Activated CD4-positive, alpha-beta T cell treated with anti-CD3 and anti-CD28 coated beads, Interleukin-2, amount 50 U/mL, for 24 hours (primary cell): ENCODE measurements at regions not wholly inside any gene's neighbourhood (a gene's known extent, or its start where the extent isn't known, plus 50 kb on each side); places are given as distances from the start of the nearest gene placed in this dataset.

Experiments
- DNase-seq, 2 donors: peaks; one replicate each; pipeline ENCODE4 v3.0.0-alpha.2; 2020; ENCODE audit warnings: low read depth in 1 of 2, low spot score in 1 of 2

- DNase-seq: no peak
Measured at GRCh38 chr13:91072486-91072885, 275.0 kb upstream of the MIR17HG start.

GRCh38 chr13:91074091-91074490 is 273.4 kb upstream of the MIR17HG start:
- no peak for DNase-seq

- DNase-seq: no peak
Measured at GRCh38 chr13:91076830-91077229, 270.7 kb upstream of the MIR17HG start.

- DNase-seq: no peak
Measured at GRCh38 chr13:91078093-91078679, 269.3 kb upstream of the MIR17HG start.

- no peak for DNase-seq
Measured at GRCh38 chr13:91079176-91079575, 268.3 kb upstream of the MIR17HG start.

GRCh38 chr13:91085127-91085526 is 262.4 kb upstream of the MIR17HG start:
- no peak for DNase-seq

GRCh38 chr13:91086936-91087716 is 260.4 kb upstream of the MIR17HG start:
- no peak for DNase-seq

- DNase-seq: no peak
Measured at GRCh38 chr13:91097269-91097668, 250.2 kb upstream of the MIR17HG start.

GRCh38 chr13:91099877-91100276 is 247.6 kb upstream of the MIR17HG start:
- no peak for DNase-seq

- no peak for DNase-seq
Measured at GRCh38 chr13:91100944-91101343, 246.5 kb upstream of the MIR17HG start.

- DNase-seq: no peak
Measured at GRCh38 chr13:91101381-91101780, 246.1 kb upstream of the MIR17HG start.

GRCh38 chr13:91105270-91105669 is 242.2 kb upstream of the MIR17HG start:
- no peak for DNase-seq

- no peak for DNase-seq
Measured at GRCh38 chr13:91106565-91106964, 240.9 kb upstream of the MIR17HG start.

- DNase-seq: no peak
Measured at GRCh38 chr13:91108315-91108714, 239.2 kb upstream of the MIR17HG start.

- DNase-seq: no peak
Measured at GRCh38 chr13:91111476-91112200, 235.8 kb upstream of the MIR17HG start.

- no peak for DNase-seq
Measured at GRCh38 chr13:91112201-91112923, 235.1 kb upstream of the MIR17HG start.

- no peak for DNase-seq
Measured at GRCh38 chr13:91112924-91113277, 234.6 kb upstream of the MIR17HG start.

GRCh38 chr13:91115776-91116175 is 231.7 kb upstream of the MIR17HG start:
- no peak for DNase-seq

GRCh38 chr13:91117351-91117750 is 230.1 kb upstream of the MIR17HG start:
- DNase-seq: no peak

- no peak for DNase-seq
Measured at GRCh38 chr13:91119643-91120042, 227.8 kb upstream of the MIR17HG start.

GRCh38 chr13:91122766-91123165 is 224.7 kb upstream of the MIR17HG start:
- no peak for DNase-seq
